HG03064 (cell line): ENCODE measurements at regions not wholly inside any gene's neighbourhood (a gene's known extent, or its start where the extent isn't known, plus 50 kb on each side); places are given as distances from the start of the nearest gene placed in this dataset.

ENCODE experiments used
- ATAC-seq: cut with Tn5 transposase; IDR thresholded peaks from one replicate; pipeline ENCODE4 v1.9.1; 2021; ENCODE audit warnings: low read depth; ENCODE audit not compliant: unreplicated experiment

GRCh38 chr9:78930281-78930680 lies 633.4 kb downstream of the PSAT1 start:
- ATAC-seq = no peak

DNA sequence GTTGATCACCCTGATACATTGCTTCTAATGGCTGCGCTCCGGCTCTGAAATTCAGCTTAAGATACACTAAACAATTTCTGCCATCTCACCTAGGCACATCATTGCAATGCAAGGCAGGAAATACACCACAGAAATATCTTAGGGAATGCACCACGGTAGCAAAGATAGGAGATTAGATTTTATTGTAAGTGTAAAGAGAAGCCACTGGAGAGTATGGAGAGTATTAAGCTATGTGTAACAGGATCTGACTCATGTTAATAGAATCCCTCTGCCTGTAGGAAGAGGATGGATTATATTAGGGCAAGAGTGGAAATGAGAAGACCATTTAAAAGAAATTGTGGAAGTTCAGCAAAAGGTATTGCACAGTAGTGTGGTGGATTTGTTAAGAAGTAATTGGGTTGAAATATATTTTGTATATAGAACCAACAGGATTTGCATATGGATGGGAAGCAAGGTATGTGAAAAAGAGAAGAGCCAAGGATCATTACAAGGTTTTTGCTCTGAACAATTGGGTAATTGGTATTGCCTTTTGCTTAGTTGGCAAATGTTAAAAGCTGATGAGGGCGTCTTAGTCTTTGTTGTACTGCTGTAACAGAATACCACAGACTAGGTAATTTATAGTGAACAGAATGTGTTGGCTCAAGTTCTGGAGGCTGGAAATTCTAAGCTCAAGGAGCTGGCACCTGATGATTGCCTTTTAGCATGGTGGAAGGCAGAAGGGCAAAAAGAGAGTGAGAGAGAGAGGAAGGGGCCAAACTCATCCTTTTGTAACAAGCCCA lies 636.1 kb downstream of the PSAT1 start:
- no peak for ATAC-seq

DNA sequence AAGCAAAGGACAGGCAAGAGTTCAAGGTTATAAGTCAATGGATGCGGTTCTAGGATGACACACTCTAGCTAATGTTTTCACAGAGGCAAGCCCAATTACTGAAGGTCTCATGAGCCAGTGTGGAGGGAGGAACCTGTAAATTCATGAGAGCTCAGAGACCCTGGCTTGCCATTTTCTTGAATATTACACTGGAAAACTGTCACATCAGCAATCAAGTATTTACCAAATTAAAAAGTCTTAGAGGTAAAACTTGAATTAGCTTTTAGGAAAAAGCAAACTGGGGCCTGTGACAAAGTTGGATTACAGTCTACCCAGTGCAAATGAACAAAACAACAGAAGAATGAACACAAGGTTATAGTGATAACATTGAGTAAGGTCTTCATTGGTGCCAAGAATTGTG lies 636.9 kb upstream of the TLE4 start:
- no peak for ATAC-seq

DNA sequence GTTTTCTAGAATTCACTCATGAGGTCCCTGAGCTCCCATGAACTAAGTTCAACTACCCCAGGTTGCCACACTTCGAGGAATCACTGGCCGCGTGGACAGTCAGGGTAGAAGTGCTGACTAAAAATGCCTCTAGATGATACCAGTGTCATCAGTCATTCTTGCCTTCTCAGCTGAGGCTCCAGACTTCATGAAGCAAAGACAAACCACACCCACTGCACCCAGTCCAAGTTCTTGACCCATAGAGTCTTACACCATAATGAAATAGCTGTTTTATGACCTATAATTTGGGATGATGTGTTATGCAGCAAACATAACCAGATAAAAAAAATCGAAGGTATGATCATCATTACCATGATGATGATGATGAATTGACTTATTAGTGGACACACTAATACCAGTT lies 632.9 kb upstream of the TLE4 start:
- ATAC-seq = no peak

GRCh38 chr9:78939311-78940065 lies 632.3 kb upstream of the TLE4 start:
- ATAC-seq = no peak

GRCh38 chr9:78940121-78940855 lies 631.5 kb upstream of the TLE4 start:
- no peak for ATAC-seq

GRCh38 chr9:78954286-78954685 lies 617.5 kb upstream of the TLE4 start:
- no peak for ATAC-seq

DNA sequence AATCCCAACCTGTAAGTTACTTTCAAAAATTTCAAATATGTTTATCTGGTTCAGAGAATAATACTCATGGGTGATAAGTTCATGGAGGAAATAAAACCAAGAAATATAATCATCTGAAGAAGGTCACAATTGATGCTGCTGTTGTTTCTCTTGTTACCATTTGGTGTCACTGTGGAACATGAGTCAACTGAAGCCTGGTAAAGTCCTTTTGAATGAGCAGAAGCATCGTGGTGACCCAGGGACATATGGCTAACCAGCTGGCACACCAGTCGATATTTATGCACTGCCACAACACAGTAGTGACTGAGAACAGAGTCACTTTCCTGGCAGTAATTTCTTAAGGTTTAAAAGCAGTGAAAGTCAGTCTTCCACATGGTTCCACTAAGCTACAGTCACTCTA lies 612.9 kb upstream of the TLE4 start:
- ATAC-seq = no peak

- no peak for ATAC-seq
Observed at GRCh38 chr9:78962156-78962555, 609.6 kb upstream of the TLE4 start.

GRCh38 chr9:78963911-78964310 lies 607.9 kb upstream of the TLE4 start:
- no peak for ATAC-seq

GRCh38 chr9:78967596-78968217 lies 604.1 kb upstream of the TLE4 start:
- no peak for ATAC-seq

DNA sequence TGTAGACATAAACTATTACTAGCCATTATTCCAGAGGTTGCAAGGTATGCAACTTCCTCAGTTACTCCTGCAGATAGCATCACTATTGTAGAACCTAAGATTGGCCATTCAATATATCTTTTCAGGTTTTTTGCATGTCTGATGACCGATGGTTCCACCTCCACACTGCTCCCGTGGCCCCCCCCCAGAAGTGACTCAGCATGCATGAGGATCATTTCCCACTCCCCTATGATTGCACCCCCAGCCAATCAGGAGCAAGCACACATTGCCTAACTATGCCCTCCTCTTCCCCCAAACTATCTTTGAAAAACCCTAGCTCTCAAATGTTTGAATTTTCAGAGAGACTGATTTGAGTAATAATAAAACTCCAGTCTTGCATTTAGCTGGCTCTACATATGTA lies 601.4 kb upstream of the TLE4 start:
- no peak for ATAC-seq

DNA sequence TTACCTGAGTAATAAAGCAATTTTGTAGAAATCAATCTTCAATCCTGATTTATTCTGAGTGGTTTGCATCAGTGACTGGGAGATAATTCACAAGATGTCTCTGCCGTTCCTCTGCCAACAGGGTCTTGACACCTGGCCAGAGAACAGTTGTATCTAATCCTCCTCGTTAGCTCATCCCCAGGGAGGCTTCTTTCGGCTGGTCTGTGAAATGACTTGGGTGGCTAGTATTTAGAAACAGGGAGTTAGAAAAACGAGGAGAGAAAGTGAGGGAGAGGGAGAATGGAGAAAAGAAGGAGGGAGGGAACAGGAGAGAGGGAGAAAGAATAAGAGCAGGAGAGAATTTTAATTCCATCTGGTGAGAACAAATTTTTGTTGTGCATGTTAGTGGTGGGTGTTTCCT lies 600.2 kb upstream of the TLE4 start:
- no peak for ATAC-seq

GRCh38 chr9:78972303-78972999 lies 599.3 kb upstream of the TLE4 start:
- ATAC-seq = no peak

DNA sequence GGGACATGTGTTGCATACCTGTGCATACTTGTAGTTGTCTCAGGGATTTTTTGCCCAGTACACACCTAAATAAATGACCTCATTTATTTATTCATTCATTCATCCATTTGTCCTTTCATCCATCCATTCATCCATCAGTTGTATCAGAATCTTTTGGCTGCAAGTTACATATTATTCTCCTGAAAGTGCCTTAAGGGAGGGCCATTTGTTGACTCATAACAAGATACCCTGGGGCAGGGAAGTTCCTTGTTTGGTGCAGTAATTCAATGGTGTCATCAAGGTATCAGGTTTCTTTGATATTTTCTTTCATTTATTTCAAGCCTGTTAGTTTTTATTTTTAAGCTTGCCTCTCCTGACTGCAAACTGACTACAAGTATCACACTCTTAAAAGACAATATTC lies 597.9 kb upstream of the TLE4 start:
- no peak for ATAC-seq

DNA sequence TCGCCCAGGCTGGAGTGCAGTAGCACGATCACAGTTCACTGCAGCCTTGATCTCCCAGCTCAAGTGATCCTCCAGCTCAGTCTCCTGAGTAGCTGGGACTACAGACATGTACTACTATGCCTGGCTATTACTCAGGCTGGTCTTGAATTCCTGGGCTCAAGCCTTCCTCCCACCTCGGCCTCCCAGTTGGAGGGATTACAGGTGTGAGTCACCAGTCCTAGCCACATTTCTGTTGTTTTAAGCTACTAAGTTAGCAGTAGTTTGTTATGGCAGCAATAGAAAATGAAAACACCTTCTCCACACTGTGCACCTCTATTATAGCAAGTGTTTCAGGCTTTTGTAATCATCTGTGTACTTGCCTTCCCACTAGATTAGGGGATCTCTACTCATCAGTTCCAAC lies 588.9 kb upstream of the TLE4 start:
- ATAC-seq = no peak

DNA sequence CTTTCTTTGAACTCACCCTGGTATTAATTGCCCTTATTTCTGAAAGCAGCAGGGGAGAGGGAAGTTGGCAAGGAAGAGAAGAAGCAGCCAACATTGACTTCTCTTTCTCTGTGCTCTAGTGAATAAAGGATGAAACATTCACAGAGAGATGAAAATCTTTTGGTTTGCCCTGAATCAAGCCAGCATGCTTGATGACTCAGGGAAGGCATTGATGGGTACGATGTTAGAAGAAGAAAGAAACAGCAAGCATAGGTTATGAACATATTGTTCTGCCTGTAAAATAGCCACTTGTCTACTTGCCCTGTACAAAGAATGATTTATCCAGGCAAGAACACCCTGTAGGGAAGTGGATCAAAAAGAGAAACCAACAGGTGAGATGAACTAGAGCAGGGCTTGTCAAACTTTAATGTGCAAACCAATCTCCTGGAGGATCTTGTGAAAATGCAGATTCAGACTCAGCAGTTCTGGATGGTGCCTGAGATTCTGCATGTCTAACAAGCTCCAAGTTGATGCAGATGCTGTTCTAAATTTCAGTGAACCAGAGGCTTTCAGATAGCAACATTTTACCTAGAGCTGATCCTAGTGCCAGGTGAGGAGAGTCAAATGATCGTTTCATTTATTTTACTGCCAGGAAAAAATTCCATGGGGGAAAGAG lies 586.6 kb upstream of the TLE4 start:
- no peak for ATAC-seq

DNA sequence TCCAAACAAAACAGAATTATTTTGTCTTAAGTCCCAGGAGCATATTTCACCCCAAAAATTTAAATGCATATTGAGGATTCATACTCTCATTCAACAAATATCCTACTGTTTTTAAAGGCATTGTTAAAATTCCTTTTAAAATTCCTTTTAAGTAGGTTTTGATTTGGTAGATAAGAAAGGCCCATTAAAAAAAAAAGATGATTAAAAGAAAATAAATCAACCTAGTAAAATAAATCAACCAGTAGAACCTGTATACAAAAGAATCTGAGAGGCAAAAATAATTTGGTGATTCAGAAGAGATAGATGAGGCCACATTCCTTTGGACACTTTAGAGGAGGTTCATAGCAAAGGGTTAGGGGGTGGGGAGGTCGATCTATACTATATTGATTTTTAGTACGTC lies 585.3 kb upstream of the TLE4 start:
- ATAC-seq = no peak

DNA sequence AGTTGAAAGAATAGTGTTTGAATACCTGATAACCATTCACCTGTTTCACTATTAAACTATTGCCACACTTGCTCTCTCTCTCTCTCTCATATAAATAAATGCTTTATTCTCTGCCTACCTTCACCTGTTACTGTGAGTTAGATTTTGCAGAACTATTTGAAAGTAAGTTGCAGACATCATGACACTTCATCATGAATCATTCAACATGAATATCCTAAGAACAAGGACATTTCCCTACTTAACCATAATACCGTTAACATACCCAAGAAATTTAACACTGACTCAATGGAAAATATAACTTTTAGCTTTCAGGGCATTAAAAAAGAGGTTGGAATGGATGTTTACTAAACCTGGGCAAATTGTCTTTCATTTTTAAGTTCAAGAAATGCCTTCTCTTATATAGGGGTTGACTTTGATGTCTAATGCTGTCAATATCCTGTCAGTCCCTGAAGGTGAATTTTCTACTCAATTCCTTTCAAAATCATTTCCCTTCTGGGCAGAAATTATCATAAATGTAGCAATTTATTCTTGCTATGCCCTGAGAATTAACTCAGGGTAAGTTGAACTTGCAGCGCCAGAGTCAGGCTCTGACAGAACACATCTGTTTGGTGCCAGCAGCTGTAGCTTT lies 582.6 kb upstream of the TLE4 start:
- ATAC-seq = no peak

DNA sequence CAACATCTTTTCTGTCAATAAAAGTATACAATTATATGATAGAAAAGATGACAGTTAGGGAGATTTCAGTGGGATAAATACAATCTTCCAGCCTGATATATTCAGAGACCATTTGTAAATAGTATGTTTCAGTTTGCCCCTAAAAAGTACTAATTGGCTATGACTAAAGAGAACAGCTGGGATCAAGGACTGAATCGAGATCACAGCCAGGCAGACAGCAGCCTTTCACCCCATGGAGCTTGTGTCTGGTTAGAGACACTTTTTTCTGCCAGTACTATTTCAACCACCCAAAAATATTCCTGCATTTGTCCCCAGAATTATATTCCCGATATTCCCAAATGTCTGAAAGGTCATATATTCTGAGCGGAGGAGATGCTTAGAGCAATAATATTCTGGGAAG lies 577.3 kb upstream of the TLE4 start:
- no peak for ATAC-seq
